ENCODE measurements at regions not wholly inside any gene's neighbourhood (a gene's known extent, or its start where the extent isn't known, plus 50 kb on each side); places are given as distances from the start of the nearest gene placed in this dataset.

- no peak for DNase-seq (ENCODE audit: low read depth, low spot score)
- Histone ChIP-seq H3K4me3 (ENCODE audit: insufficient read length, low read depth) (no peak overlapping the region), H3K27me3 (ENCODE audit: insufficient read depth, insufficient read length) (no peaks in the 10 kb centered on the region), H3K9me3 (ENCODE audit: insufficient read depth, low read length) (no peaks in the 10 kb centered on the region), H3K9ac (ENCODE audit: insufficient read length, low read depth) (no peak overlapping the region), H3K4me1 (ENCODE audit: insufficient read depth, insufficient read length) (no peaks in the 10 kb centered on the region), H3K36me3 (ENCODE audit: insufficient read depth, insufficient read length, low read length) (no peaks in the 10 kb centered on the region)
- TF ChIP-seq ZNF274 (IDR thresholded peaks at IDR 0.05; ENCODE audit: low read depth, low read length): no peak
- no peak for TF ChIP-seq SUZ12 (IDR thresholded peaks at IDR 0.05; ENCODE audit: extremely low read depth, insufficient read depth, insufficient read length)
- no peak for TF ChIP-seq YY1 (IDR thresholded peaks at IDR 0.05; ENCODE audit: insufficient read depth, insufficient read length)
These were observed 56.8 kb upstream of the SHANK2 start for GRCh38 chr11:71309181-71309580.

DNA sequence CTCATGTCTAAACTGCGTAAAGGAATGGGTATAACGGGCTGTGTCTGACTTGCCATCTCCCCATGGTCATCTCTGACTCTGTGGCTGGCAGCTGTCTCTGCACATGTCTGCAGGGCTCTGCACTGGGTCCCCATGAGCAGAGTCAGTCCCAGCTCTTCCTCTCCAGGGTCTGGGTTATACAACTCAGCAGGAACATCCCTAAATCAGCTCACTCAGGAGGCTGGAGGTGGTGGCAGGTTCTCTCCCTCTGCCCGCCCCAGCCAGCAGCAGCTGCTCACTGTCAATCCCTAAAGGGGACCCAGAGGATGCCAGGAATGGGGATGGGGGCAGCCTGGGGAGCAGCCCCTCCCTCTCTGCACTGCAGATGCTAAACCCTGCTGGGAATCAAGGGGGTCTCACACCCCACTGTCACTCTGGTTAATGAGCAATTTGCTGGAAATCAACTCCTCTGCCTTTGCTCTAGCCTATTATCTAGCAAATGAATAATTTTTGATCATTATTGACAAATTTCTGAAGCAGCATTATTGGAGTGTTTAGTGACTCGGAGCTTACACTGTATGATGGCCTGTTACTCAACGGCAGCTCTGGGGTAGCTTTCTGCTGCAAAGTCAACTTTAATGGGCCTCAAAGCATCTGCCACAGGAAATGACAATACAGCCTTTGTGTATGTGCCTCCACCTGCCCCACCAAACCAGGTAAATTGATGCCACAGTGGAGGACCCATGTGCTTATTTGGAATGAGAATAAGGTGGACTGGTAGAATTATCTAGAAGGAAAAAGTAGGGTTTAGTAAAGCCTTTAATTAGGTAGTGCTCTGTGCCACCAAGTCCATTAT lies 55.7 kb upstream of the SHANK2 start:
- Histone ChIP-seq H3K4me3 (ENCODE audit: insufficient read length, low read depth) (no peak overlapping the region), H3K27me3 (ENCODE audit: insufficient read depth, insufficient read length) (no peaks in the 10 kb centered on the region), H3K9ac (ENCODE audit: insufficient read length, low read depth) (no peak overlapping the region), H3K4me1 (ENCODE audit: insufficient read depth, insufficient read length) (no peaks in the 10 kb centered on the region), H3K9me3 (ENCODE audit: insufficient read depth, low read length) (no peaks in the 10 kb centered on the region), H3K36me3 (ENCODE audit: insufficient read depth, insufficient read length, low read length) (no peaks in the 10 kb centered on the region)
- DNase-seq (ENCODE audit: low read depth, low spot score): no peak
- TF ChIP-seq YY1 (IDR thresholded peaks at IDR 0.05; ENCODE audit: insufficient read depth, insufficient read length): no peak
- TF ChIP-seq SUZ12 (IDR thresholded peaks at IDR 0.05; ENCODE audit: extremely low read depth, insufficient read depth, insufficient read length): no peak
- TF ChIP-seq ZNF274 (IDR thresholded peaks at IDR 0.05; ENCODE audit: low read depth, low read length): no peak

DNA sequence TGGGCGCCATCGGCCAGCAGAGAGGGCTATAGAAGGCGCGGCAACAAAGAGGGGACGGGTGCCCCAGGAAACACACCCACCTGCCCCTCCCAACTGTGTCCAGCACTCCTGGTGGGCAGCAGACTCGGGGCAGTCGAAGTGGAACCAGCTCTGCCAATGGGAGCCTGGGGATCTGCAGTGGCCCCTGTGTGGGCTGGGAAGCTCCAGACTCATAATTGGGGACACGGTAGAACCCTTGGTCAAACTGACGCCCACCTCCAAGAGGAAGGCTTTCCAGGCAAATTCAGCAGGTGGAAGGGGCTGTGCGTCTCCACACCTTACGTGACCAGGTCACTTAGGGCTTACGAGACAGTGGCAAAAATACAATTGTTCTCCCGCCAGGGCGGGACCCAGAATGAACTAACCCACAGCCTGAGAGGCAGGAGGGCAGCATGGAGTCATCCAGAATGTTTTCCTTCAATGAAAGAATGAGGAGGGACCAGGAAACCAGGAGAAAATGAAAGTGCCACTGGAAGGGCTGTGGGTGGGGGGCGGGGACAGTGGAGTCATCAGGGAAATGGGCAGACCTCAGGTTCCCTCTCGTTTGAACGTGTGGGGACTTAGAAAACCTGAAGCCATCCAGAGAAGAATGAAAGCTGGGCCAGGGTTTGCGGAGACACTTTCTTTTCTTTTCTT lies 53.2 kb upstream of the SHANK2 start:
- no peaks in the 10 kb centered on the region for H3K27me3 ChIP-seq (ENCODE audit: insufficient read depth, insufficient read length)
- no peaks in the 10 kb centered on the region for H3K36me3 ChIP-seq (ENCODE audit: insufficient read depth, insufficient read length, low read length)
- TF ChIP-seq ZNF274 (IDR thresholded peaks at IDR 0.05; ENCODE audit: low read depth, low read length): no peak
- no peak for TF ChIP-seq SUZ12 (IDR thresholded peaks at IDR 0.05; ENCODE audit: extremely low read depth, insufficient read depth, insufficient read length)
- TF ChIP-seq YY1 (IDR thresholded peaks at IDR 0.05; ENCODE audit: insufficient read depth, insufficient read length): no peak
- no peaks in the 10 kb centered on the region for H3K9me3 ChIP-seq (ENCODE audit: insufficient read depth, low read length)
- DNase-seq (ENCODE audit: low read depth, low spot score): no peak
- H3K4me1 ChIP-seq (ENCODE audit: insufficient read depth, insufficient read length): peaks cover 2% of the 10 kb centered on the region
- H3K4me3 ChIP-seq (ENCODE audit: insufficient read length, low read depth): no peak overlapping the region
- no peak overlapping the region for H3K9ac ChIP-seq (ENCODE audit: insufficient read length, low read depth)

GRCh38 chr11:71305041-71305440 lies 52.7 kb upstream of the SHANK2 start:
- Histone ChIP-seq H3K4me1 (ENCODE audit: insufficient read depth, insufficient read length) (peaks cover 2% of the 10 kb centered on the region), H3K27me3 (ENCODE audit: insufficient read depth, insufficient read length) (no peaks in the 10 kb centered on the region), H3K9me3 (ENCODE audit: insufficient read depth, low read length) (no peaks in the 10 kb centered on the region), H3K9ac (ENCODE audit: insufficient read length, low read depth) (no peak overlapping the region), H3K4me3 (ENCODE audit: insufficient read length, low read depth) (no peak overlapping the region), H3K36me3 (ENCODE audit: insufficient read depth, insufficient read length, low read length) (no peaks in the 10 kb centered on the region)
- DNase-seq (ENCODE audit: low read depth, low spot score): no peak
- TF ChIP-seq SUZ12 (IDR thresholded peaks at IDR 0.05; ENCODE audit: extremely low read depth, insufficient read depth, insufficient read length) (no peak), YY1 (IDR thresholded peaks at IDR 0.05; ENCODE audit: insufficient read depth, insufficient read length) (no peak), ZNF274 (IDR thresholded peaks at IDR 0.05; ENCODE audit: low read depth, low read length) (no peak)

- Histone ChIP-seq H3K4me3 (ENCODE audit: insufficient read length, low read depth) (no peak overlapping the region), H3K9me3 (ENCODE audit: insufficient read depth, low read length) (no peaks in the 10 kb centered on the region), H3K36me3 (ENCODE audit: insufficient read depth, insufficient read length, low read length) (no peaks in the 10 kb centered on the region), H3K27me3 (ENCODE audit: insufficient read depth, insufficient read length) (no peaks in the 10 kb centered on the region), H3K9ac (ENCODE audit: insufficient read length, low read depth) (no peak overlapping the region), H3K4me1 (ENCODE audit: insufficient read depth, insufficient read length) (peaks cover 4% of the 10 kb centered on the region)
- no peak for DNase-seq (ENCODE audit: low read depth, low spot score)
- TF ChIP-seq ZNF274 (IDR thresholded peaks at IDR 0.05; ENCODE audit: low read depth, low read length) (no peak), SUZ12 (IDR thresholded peaks at IDR 0.05; ENCODE audit: extremely low read depth, insufficient read depth, insufficient read length) (no peak), YY1 (IDR thresholded peaks at IDR 0.05; ENCODE audit: insufficient read depth, insufficient read length) (no peak)
These were observed 52.1 kb upstream of the SHANK2 start for GRCh38 chr11:71304491-71304890.

DNA sequence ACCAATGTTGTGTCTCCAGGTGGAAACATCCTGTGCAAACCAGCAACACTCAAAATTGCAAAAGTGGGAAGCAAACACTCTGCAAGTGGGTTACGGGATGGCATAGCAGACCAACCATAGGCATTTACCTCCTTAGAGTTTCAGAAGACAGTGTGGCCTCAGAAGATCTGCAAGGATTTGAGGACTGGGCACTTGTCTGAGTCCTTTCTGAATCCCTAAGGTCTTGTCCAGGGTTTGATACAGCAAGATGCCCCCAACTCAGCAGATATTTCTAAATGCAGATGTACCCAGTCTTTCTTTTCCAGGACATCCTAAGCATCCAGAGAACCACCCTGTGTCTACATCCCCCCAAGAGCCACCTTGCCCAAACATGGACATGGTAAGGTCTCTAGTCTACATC lies 51.7 kb upstream of the SHANK2 start:
- no peaks in the 10 kb centered on the region for H3K9me3 ChIP-seq (ENCODE audit: insufficient read depth, low read length)
- H3K36me3 ChIP-seq (ENCODE audit: insufficient read depth, insufficient read length, low read length): no peaks in the 10 kb centered on the region
- no peak overlapping the region for H3K4me3 ChIP-seq (ENCODE audit: insufficient read length, low read depth)
- no peak for DNase-seq (ENCODE audit: low read depth, low spot score)
- H3K9ac ChIP-seq (ENCODE audit: insufficient read length, low read depth): no peak overlapping the region
- no peaks in the 10 kb centered on the region for H3K27me3 ChIP-seq (ENCODE audit: insufficient read depth, insufficient read length)
- H3K4me1 ChIP-seq (ENCODE audit: insufficient read depth, insufficient read length): peaks cover 6% of the 10 kb centered on the region
- TF ChIP-seq YY1 (IDR thresholded peaks at IDR 0.05; ENCODE audit: insufficient read depth, insufficient read length) (no peak), SUZ12 (IDR thresholded peaks at IDR 0.05; ENCODE audit: extremely low read depth, insufficient read depth, insufficient read length) (no peak), ZNF274 (IDR thresholded peaks at IDR 0.05; ENCODE audit: low read depth, low read length) (no peak)

GRCh38 chr11:71302911-71303310 lies 50.5 kb upstream of the SHANK2 start:
- H3K36me3 ChIP-seq (ENCODE audit: insufficient read depth, insufficient read length, low read length): no peaks in the 10 kb centered on the region
- no peak overlapping the region for H3K4me3 ChIP-seq (ENCODE audit: insufficient read length, low read depth)
- H3K27me3 ChIP-seq (ENCODE audit: insufficient read depth, insufficient read length): no peaks in the 10 kb centered on the region
- H3K4me1 ChIP-seq (ENCODE audit: insufficient read depth, insufficient read length): peaks cover 6% of the 10 kb centered on the region
- TF ChIP-seq YY1 (IDR thresholded peaks at IDR 0.05; ENCODE audit: insufficient read depth, insufficient read length): no peak
- TF ChIP-seq SUZ12 (IDR thresholded peaks at IDR 0.05; ENCODE audit: extremely low read depth, insufficient read depth, insufficient read length): no peak
- no peak for TF ChIP-seq ZNF274 (IDR thresholded peaks at IDR 0.05; ENCODE audit: low read depth, low read length)
- DNase-seq (ENCODE audit: low read depth, low spot score): no peak
- no peak overlapping the region for H3K9ac ChIP-seq (ENCODE audit: insufficient read length, low read depth)
- no peaks in the 10 kb centered on the region for H3K9me3 ChIP-seq (ENCODE audit: insufficient read depth, low read length)

Measured in NT2/D1 (cell line).